Suprapubic skin (tissue), 4 donors: ENCODE measurements at regions not wholly inside any gene's neighbourhood (a gene's known extent, or its start where the extent isn't known, plus 50 kb on each side); places are given as distances from the start of the nearest gene placed in this dataset.
"Not testable (repeated sequence)": the region's sequence is repeated elsewhere in the genome, so short reads cannot be mapped to it uniquely, and the experiment has no call there.

Experiments used
- DNase-seq, 2 donors: peaks; one replicate each; pipeline ENCODE4 v3.0.0-alpha.2; 2019; ENCODE audit warnings: low spot score in 2 of 2
- H3K27ac ChIP-seq: fragments of 200-600 bp; sonication (generic); one replicate; pipeline ENCODE4 v1.5.1; 2019
- H3K27me3 ChIP-seq: fragments of 200-600 bp; sonication (generic); one replicate; pipeline ENCODE4 v1.5.1; 2019
- H3K36me3 ChIP-seq: fragments of 200-600 bp; sonication (generic); one replicate; pipeline ENCODE4 v1.5.1; 2019
- H3K4me1 ChIP-seq: fragments of 200-600 bp; sonication (generic); one replicate; pipeline ENCODE4 v1.5.1; 2019
- H3K4me3 ChIP-seq: fragments of 200-600 bp; sonication (generic); one replicate; pipeline ENCODE4 v1.5.1; 2019; ENCODE audit warnings: mild to moderate bottlenecking
- H3K9me3 ChIP-seq: fragments of 200-600 bp; sonication (generic); one replicate; pipeline ENCODE4 v1.5.1; 2019
- WGBS: methylation state at CpG from one replicate; pipeline ENCODE4 v1.1.5; 2018; 5-methylcytosine and 5-hydroxymethylcytosine counted together

- WGBS: 0% methylated on average over 1 of the region's 37 CpGs
- H3K9me3 ChIP-seq, H3K27me3 ChIP-seq, H3K36me3 ChIP-seq, H3K27ac ChIP-seq, DNase-seq, H3K4me1 ChIP-seq: not testable (repeated sequence)
- peak overlapping the region; percentile 50 for H3K4me3 ChIP-seq
These were observed 156.7 kb downstream of the CRLF3 start for GRCh38 chr17:30667657-30668359.

GRCh38 chr17:30666838-30667656 lies 157.4 kb downstream of the CRLF3 start:
- DNase-seq, H3K27ac ChIP-seq, H3K9me3 ChIP-seq, H3K4me1 ChIP-seq, H3K36me3 ChIP-seq, H3K27me3 ChIP-seq: not testable (repeated sequence)
- H3K4me3 ChIP-seq: peak overlapping the region; percentile 50
- WGBS: 39% methylated on average over 16 of the region's 23 CpGs

- DNase-seq, H3K9me3 ChIP-seq, H3K4me3 ChIP-seq, H3K36me3 ChIP-seq, H3K27me3 ChIP-seq, H3K4me1 ChIP-seq, H3K27ac ChIP-seq: not testable (repeated sequence)
- WGBS: 30% methylated on average over 9 of the region's 12 CpGs
These were observed 160.6 kb downstream of the CRLF3 start for GRCh38 chr17:30663727-30664455.

- H3K4me1 ChIP-seq, H3K4me3 ChIP-seq, H3K27ac ChIP-seq, H3K9me3 ChIP-seq, DNase-seq, H3K36me3 ChIP-seq, H3K27me3 ChIP-seq: not testable (repeated sequence)
- 87% methylated on average over 3 of the region's 4 CpGs for WGBS
These were observed 167.3 kb downstream of the CRLF3 start for GRCh38 chr17:30657148-30657547.

GRCh38 chr17:30653038-30653437 lies 171.5 kb downstream of the CRLF3 start:
- not testable (repeated sequence) for H3K27me3 ChIP-seq, DNase-seq

GRCh38 chr17:30650149-30650548 lies 172.9 kb downstream of the GOSR1 start:
- H3K27me3 ChIP-seq, H3K4me3 ChIP-seq, DNase-seq, H3K36me3 ChIP-seq, H3K27ac ChIP-seq, H3K4me1 ChIP-seq, H3K9me3 ChIP-seq: not testable (repeated sequence)
- 81% methylated on average over 2 of the region's 7 CpGs for WGBS

More at GRCh38 chr17:30653038-30653437, 171.5 kb downstream of the CRLF3 start:
- not testable (repeated sequence) for H3K4me1 ChIP-seq, H3K4me3 ChIP-seq, H3K9me3 ChIP-seq, H3K36me3 ChIP-seq, H3K27ac ChIP-seq
- 90% methylated on average over 1 of the region's 1 CpG for WGBS

GRCh38 chr17:30648015-30648620 lies 170.9 kb downstream of the GOSR1 start:
- H3K27me3 ChIP-seq, DNase-seq, H3K4me3 ChIP-seq, H3K9me3 ChIP-seq, H3K27ac ChIP-seq, H3K36me3 ChIP-seq, H3K4me1 ChIP-seq: not testable (repeated sequence)
- 89% methylated on average over 7 of the region's 7 CpGs for WGBS

- DNase-seq, H3K27me3 ChIP-seq, H3K27ac ChIP-seq, H3K9me3 ChIP-seq, H3K4me3 ChIP-seq, H3K36me3 ChIP-seq, H3K4me1 ChIP-seq: not testable (repeated sequence)
- 21% methylated on average over 7 of the region's 7 CpGs for WGBS
These were observed 168.7 kb downstream of the GOSR1 start for GRCh38 chr17:30645875-30646274.

GRCh38 chr17:30644713-30645112 lies 167.5 kb downstream of the GOSR1 start:
- H3K36me3 ChIP-seq, H3K9me3 ChIP-seq, DNase-seq, H3K4me3 ChIP-seq, H3K27ac ChIP-seq, H3K27me3 ChIP-seq, H3K4me1 ChIP-seq: not testable (repeated sequence)
- no CpG with 5 or more reads among the region's 8 CpGs for WGBS

GRCh38 chr17:30644287-30644686 lies 167.1 kb downstream of the GOSR1 start:
- not testable (repeated sequence) for DNase-seq, H3K4me1 ChIP-seq, H3K27ac ChIP-seq, H3K36me3 ChIP-seq, H3K27me3 ChIP-seq, H3K4me3 ChIP-seq, H3K9me3 ChIP-seq
- WGBS: 60% methylated on average over 2 of the region's 9 CpGs

GRCh38 chr17:30641428-30641827 lies 164.2 kb downstream of the GOSR1 start:
- 90% methylated on average over 7 of the region's 7 CpGs for WGBS

GRCh38 chr17:30639391-30639790 lies 162.2 kb downstream of the GOSR1 start:
- not testable (repeated sequence) for H3K36me3 ChIP-seq, H3K4me1 ChIP-seq, H3K27me3 ChIP-seq, H3K27ac ChIP-seq, DNase-seq, H3K9me3 ChIP-seq, H3K4me3 ChIP-seq
- WGBS: 75% methylated on average over 3 of the region's 4 CpGs

More at GRCh38 chr17:30641428-30641827, 164.2 kb downstream of the GOSR1 start:
- H3K4me3 ChIP-seq, H3K4me1 ChIP-seq, DNase-seq, H3K27ac ChIP-seq, H3K9me3 ChIP-seq, H3K27me3 ChIP-seq, H3K36me3 ChIP-seq: not testable (repeated sequence)

- DNase-seq, H3K4me1 ChIP-seq, H3K27me3 ChIP-seq, H3K36me3 ChIP-seq, H3K4me3 ChIP-seq, H3K9me3 ChIP-seq, H3K27ac ChIP-seq: not testable (repeated sequence)
- 73% methylated on average over 1 of the region's 4 CpGs for WGBS
These were observed 161.8 kb downstream of the GOSR1 start for GRCh38 chr17:30638968-30639367.

- H3K27ac ChIP-seq, H3K27me3 ChIP-seq, DNase-seq, H3K36me3 ChIP-seq, H3K4me1 ChIP-seq, H3K4me3 ChIP-seq, H3K9me3 ChIP-seq: not testable (repeated sequence)
- 87% methylated on average over 6 of the region's 6 CpGs for WGBS
These were observed 154.4 kb downstream of the GOSR1 start for GRCh38 chr17:30631651-30632050.
